ENCODE measurements at regions not wholly inside any gene's neighbourhood (a gene's known extent, or its start where the extent isn't known, plus 50 kb on each side); places are given as distances from the start of the nearest gene placed in this dataset.

GRCh38 chr11:109695696-109696095 lies 273.7 kb downstream of the C11orf87 start:
- Histone ChIP-seq H3K9me2 (replicated peaks; ENCODE audit: insufficient read depth) (no peaks in the 10 kb centered on the region), H3K4me1 (ENCODE audit: insufficient read depth) (no peaks in the 10 kb centered on the region), H4K20me1 (ENCODE audit: insufficient read depth, poor library complexity, severe bottlenecking) (no peaks in the 10 kb centered on the region), H3K4me3 (no peak overlapping the region), H3K79me2 (no peaks in the 10 kb centered on the region), H3K27me3 (no peaks in the 10 kb centered on the region), H3K9me3 (ENCODE audit: low read depth) (no peaks in the 10 kb centered on the region), H2AFZ (no peak overlapping the region), H3K4me2 (no peak overlapping the region), H3K27ac (no peak overlapping the region), H3K36me3 (replicated peaks; ENCODE audit: insufficient read depth, low read depth) (no peaks in the 10 kb centered on the region)
- DNase-seq (ENCODE audit: low spot score) = no peak
- TF ChIP-seq CTCF (IDR thresholded peaks at IDR 0.05; ENCODE audit: poor library complexity) = no peak
- TF ChIP-seq EZH2 (IDR thresholded peaks at IDR 0.05; ENCODE audit: borderline replicate concordance) = no peak
- no peak for TF ChIP-seq EZH2phosphoT487 (IDR thresholded peaks at IDR 0.05; ENCODE audit: low read depth, severe bottlenecking, unreplicated experiment)
- WGBS (ENCODE audit: low lambda C conversion rate, missing lambda C conversion rate) = 44% methylated on average over 4 of the region's 4 CpGs

DNA sequence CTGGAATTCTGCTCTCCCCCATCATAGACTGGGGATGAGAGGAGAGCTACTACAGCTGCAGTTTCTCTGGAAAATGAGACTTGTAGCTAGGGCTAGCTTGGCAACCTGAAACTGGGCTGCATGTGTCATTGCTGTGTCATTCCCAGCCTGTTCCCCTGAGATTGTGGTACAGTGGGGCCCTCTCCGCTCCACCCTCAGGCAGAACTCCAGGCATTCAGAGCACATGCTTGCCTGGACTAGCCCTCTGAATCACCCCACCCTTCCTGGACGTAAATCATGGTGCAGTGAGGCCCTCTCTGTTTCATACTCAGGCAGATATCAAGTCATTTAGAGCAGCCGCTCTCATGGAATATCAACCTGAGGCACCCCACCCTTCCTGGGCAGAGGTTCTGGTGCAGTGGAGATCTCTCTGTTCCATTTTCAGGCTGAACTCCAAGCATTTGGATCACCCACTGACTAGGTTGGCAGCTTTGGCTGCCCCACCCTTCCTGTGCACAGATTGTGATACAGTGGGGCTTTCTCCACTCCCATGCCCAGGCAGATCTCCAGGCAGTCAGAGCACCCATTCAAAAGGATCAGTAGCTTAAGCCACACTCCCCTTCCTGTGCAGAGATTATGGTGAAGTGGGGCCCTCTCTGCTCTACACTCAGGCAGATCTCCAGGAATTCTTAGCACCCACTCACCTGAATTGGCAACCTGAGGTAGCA lies 274.4 kb downstream of the C11orf87 start:
- Histone ChIP-seq H3K36me3 (replicated peaks; ENCODE audit: insufficient read depth, low read depth) (no peaks in the 10 kb centered on the region), H2AFZ (no peak overlapping the region), H4K20me1 (ENCODE audit: insufficient read depth, poor library complexity, severe bottlenecking) (no peaks in the 10 kb centered on the region), H3K27ac (no peak overlapping the region), H3K4me2 (no peak overlapping the region), H3K9me2 (replicated peaks; ENCODE audit: insufficient read depth) (no peaks in the 10 kb centered on the region), H3K9me3 (ENCODE audit: low read depth) (no peaks in the 10 kb centered on the region), H3K4me1 (ENCODE audit: insufficient read depth) (no peaks in the 10 kb centered on the region), H3K4me3 (no peak overlapping the region), H3K27me3 (no peaks in the 10 kb centered on the region), H3K79me2 (no peaks in the 10 kb centered on the region)
- 86% methylated on average over 3 of the region's 3 CpGs for WGBS (ENCODE audit: low lambda C conversion rate, missing lambda C conversion rate)
- no peak for DNase-seq (ENCODE audit: low spot score)
- TF ChIP-seq EZH2 (IDR thresholded peaks at IDR 0.05; ENCODE audit: borderline replicate concordance) (no peak), EZH2phosphoT487 (IDR thresholded peaks at IDR 0.05; ENCODE audit: low read depth, severe bottlenecking, unreplicated experiment) (no peak), CTCF (IDR thresholded peaks at IDR 0.05; ENCODE audit: poor library complexity) (no peak)

DNA sequence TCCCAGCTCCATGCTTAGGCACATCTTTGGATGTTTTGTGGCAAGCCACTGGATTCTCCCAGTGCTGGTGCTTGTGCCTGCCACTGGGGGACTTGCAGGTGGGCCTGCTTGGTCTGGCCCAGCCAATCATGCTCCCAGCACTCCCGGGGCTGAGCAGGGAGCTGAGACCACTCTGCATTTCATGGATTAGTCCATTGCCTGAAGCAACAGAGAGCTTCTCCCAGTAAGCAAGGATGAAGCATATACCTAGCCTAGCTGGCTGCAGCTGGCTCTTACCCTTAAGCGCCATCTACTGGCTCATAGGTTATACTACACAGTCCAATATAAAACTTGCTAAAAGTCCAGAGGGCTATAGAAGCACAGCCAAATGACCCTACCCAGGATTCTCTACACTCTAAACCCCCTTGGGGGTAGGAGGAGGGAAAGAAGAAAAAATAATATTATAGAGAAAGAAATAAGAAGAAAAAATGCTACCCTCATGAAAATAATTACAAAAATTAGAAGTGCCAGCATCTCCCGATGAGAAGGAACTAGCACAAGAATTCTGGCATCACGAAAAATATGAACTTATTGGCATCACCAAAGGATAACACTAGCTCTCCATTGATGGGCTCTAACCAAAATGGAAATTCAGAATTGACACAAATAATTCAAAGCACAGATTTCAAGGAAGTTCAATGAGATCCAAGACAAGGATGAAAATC lies 275.3 kb downstream of the C11orf87 start:
- H3K4me2 ChIP-seq = no peak overlapping the region
- H3K27me3 ChIP-seq = no peaks in the 10 kb centered on the region
- no peaks in the 10 kb centered on the region for H3K4me1 ChIP-seq (ENCODE audit: insufficient read depth)
- H2AFZ ChIP-seq = no peak overlapping the region
- WGBS (ENCODE audit: low lambda C conversion rate, missing lambda C conversion rate) = 50% methylated on average over 4 of the region's 4 CpGs
- no peak overlapping the region for H3K27ac ChIP-seq
- no peaks in the 10 kb centered on the region for H4K20me1 ChIP-seq (ENCODE audit: insufficient read depth, poor library complexity, severe bottlenecking)
- no peaks in the 10 kb centered on the region for H3K79me2 ChIP-seq
- DNase-seq (ENCODE audit: low spot score) = peak; percentile 69
- peak; percentile 54 for TF ChIP-seq CTCF (IDR thresholded peaks at IDR 0.05; ENCODE audit: poor library complexity)
- no peak for TF ChIP-seq EZH2phosphoT487 (IDR thresholded peaks at IDR 0.05; ENCODE audit: low read depth, severe bottlenecking, unreplicated experiment)
- H3K9me2 ChIP-seq (replicated peaks; ENCODE audit: insufficient read depth) = no peaks in the 10 kb centered on the region
- H3K4me3 ChIP-seq = no peak overlapping the region
- no peaks in the 10 kb centered on the region for H3K36me3 ChIP-seq (replicated peaks; ENCODE audit: insufficient read depth, low read depth)
- H3K9me3 ChIP-seq (ENCODE audit: low read depth) = no peaks in the 10 kb centered on the region
